ENCODE measurements at regions not wholly inside any gene's neighbourhood (a gene's known extent, or its start where the extent isn't known, plus 50 kb on each side); places are given as distances from the start of the nearest gene placed in this dataset.

GRCh38 chr4:14059006-14059405, 431.5 kb upstream of the BOD1L1 start:
- Histone ChIP-seq H3K18ac (ENCODE audit: low read length) (no peak overlapping the region), H2BK12ac (ENCODE audit: low read length) (no peak overlapping the region), H3K4me1 (ENCODE audit: control insufficient read depth in 1 of 2, insufficient read depth in 2 of 2, low read length in 2 of 2) (no peaks in the 10 kb centered on the region), H4K12ac (ENCODE audit: low read depth, low read length) (no peak overlapping the region), H3K4me3 (ENCODE audit: low read depth, low read length) (no peak overlapping the region), H3K27ac (ENCODE audit: low read depth, low read length) (no peak overlapping the region), H2AK5ac (ENCODE audit: low read length) (no peak overlapping the region), H3K23ac (ENCODE audit: low read length) (no peak overlapping the region), H2BK120ac (ENCODE audit: insufficient read depth, low read length, poor library complexity) (no peak overlapping the region), H3K14ac (ENCODE audit: low read length) (no peak overlapping the region), H3K4ac (ENCODE audit: low read depth, low read length) (no peak overlapping the region), H2BK5ac (ENCODE audit: low read depth, low read length, poor library complexity) (no peak overlapping the region), H4K91ac (ENCODE audit: low read depth, low read length) (no peak overlapping the region), H3K79me1 (ENCODE audit: low read length) (no peaks in the 10 kb centered on the region), H3K9me3 (ENCODE audit: insufficient read depth, low read depth, low read length) (no peaks in the 10 kb centered on the region), H3K4me2 (ENCODE audit: low read length) (no peak overlapping the region), H3K79me2 (ENCODE audit: control insufficient read depth, insufficient read depth, low read length, poor library complexity) (no peaks in the 10 kb centered on the region), H3K9ac (ENCODE audit: low read length) (no peak overlapping the region), H3K36me3 (ENCODE audit: control insufficient read depth in 1 of 2, insufficient read depth in 2 of 2, low read length in 2 of 2) (no peaks in the 10 kb centered on the region), H4K8ac (ENCODE audit: low read depth, low read length) (no peak overlapping the region), H2AFZ (ENCODE audit: insufficient read depth, low read length, poor library complexity) (no peak overlapping the region), H3K27me3 (ENCODE audit: insufficient read depth, low read length) (no peaks in the 10 kb centered on the region)
- DNase-seq = no peak
- no CpG with 5 or more reads among the region's 4 CpGs for WGBS (ENCODE audit: extremely low coverage, insufficient coverage, insufficient read length)

- Histone ChIP-seq H3K9me3 (ENCODE audit: insufficient read depth, low read depth, low read length) (no peaks in the 10 kb centered on the region), H2AFZ (ENCODE audit: insufficient read depth, low read length, poor library complexity) (no peak overlapping the region), H3K14ac (ENCODE audit: low read length) (no peak overlapping the region), H3K79me1 (ENCODE audit: low read length) (no peaks in the 10 kb centered on the region), H4K8ac (ENCODE audit: low read depth, low read length) (no peak overlapping the region), H3K27me3 (ENCODE audit: insufficient read depth, low read length) (no peaks in the 10 kb centered on the region), H3K18ac (ENCODE audit: low read length) (no peak overlapping the region), H3K23ac (ENCODE audit: low read length) (no peak overlapping the region), H3K9ac (ENCODE audit: low read length) (no peak overlapping the region), H3K4me2 (ENCODE audit: low read length) (no peak overlapping the region), H4K91ac (ENCODE audit: low read depth, low read length) (no peak overlapping the region), H2BK12ac (ENCODE audit: low read length) (no peak overlapping the region), H3K4me1 (ENCODE audit: control insufficient read depth in 1 of 2, insufficient read depth in 2 of 2, low read length in 2 of 2) (no peaks in the 10 kb centered on the region), H3K4me3 (ENCODE audit: low read depth, low read length) (no peak overlapping the region), H2BK5ac (ENCODE audit: low read depth, low read length, poor library complexity) (no peak overlapping the region), H3K4ac (ENCODE audit: low read depth, low read length) (no peak overlapping the region), H2AK5ac (ENCODE audit: low read length) (no peak overlapping the region), H3K27ac (ENCODE audit: low read depth, low read length) (no peak overlapping the region), H2BK120ac (ENCODE audit: insufficient read depth, low read length, poor library complexity) (no peak overlapping the region), H4K12ac (ENCODE audit: low read depth, low read length) (no peak overlapping the region), H3K79me2 (ENCODE audit: control insufficient read depth, insufficient read depth, low read length, poor library complexity) (no peaks in the 10 kb centered on the region), H3K36me3 (ENCODE audit: control insufficient read depth in 1 of 2, insufficient read depth in 2 of 2, low read length in 2 of 2) (no peaks in the 10 kb centered on the region)
- DNase-seq = no peak
- WGBS (ENCODE audit: extremely low coverage, insufficient coverage, insufficient read length) = no CpG with 5 or more reads among the region's 2 CpGs
These were observed 437.5 kb upstream of the BOD1L1 start for GRCh38 chr4:14064984-14065383.

- Histone ChIP-seq H3K27me3 (ENCODE audit: insufficient read depth, low read length) (no peaks in the 10 kb centered on the region), H2BK5ac (ENCODE audit: low read depth, low read length, poor library complexity) (no peak overlapping the region), H3K14ac (ENCODE audit: low read length) (no peak overlapping the region), H3K9ac (ENCODE audit: low read length) (no peak overlapping the region), H3K4me2 (ENCODE audit: low read length) (no peak overlapping the region), H2AFZ (ENCODE audit: insufficient read depth, low read length, poor library complexity) (no peak overlapping the region), H3K36me3 (ENCODE audit: control insufficient read depth in 1 of 2, insufficient read depth in 2 of 2, low read length in 2 of 2) (no peaks in the 10 kb centered on the region), H3K9me3 (ENCODE audit: insufficient read depth, low read depth, low read length) (no peaks in the 10 kb centered on the region), H3K4me1 (ENCODE audit: control insufficient read depth in 1 of 2, insufficient read depth in 2 of 2, low read length in 2 of 2) (no peaks in the 10 kb centered on the region), H3K23ac (ENCODE audit: low read length) (no peak overlapping the region), H3K79me2 (ENCODE audit: control insufficient read depth, insufficient read depth, low read length, poor library complexity) (no peaks in the 10 kb centered on the region), H4K91ac (ENCODE audit: low read depth, low read length) (no peak overlapping the region), H2BK12ac (ENCODE audit: low read length) (no peak overlapping the region), H3K18ac (ENCODE audit: low read length) (no peak overlapping the region), H2AK5ac (ENCODE audit: low read length) (no peak overlapping the region), H3K4ac (ENCODE audit: low read depth, low read length) (no peak overlapping the region), H4K8ac (ENCODE audit: low read depth, low read length) (no peak overlapping the region), H3K79me1 (ENCODE audit: low read length) (no peaks in the 10 kb centered on the region), H3K27ac (ENCODE audit: low read depth, low read length) (no peak overlapping the region), H2BK120ac (ENCODE audit: insufficient read depth, low read length, poor library complexity) (no peak overlapping the region), H4K12ac (ENCODE audit: low read depth, low read length) (no peak overlapping the region), H3K4me3 (ENCODE audit: low read depth, low read length) (no peak overlapping the region)
- no CpG with 5 or more reads among the region's 5 CpGs for whole genome bisulfite sequencing (ENCODE audit: extremely low coverage, insufficient coverage, insufficient read length)
- DNase-seq = no peak
These were observed 437.9 kb upstream of the BOD1L1 start for GRCh38 chr4:14065406-14065805.

- no peak overlapping the region for H4K91ac ChIP-seq (ENCODE audit: low read depth, low read length)
- WGBS (ENCODE audit: extremely low coverage, insufficient coverage, insufficient read length) = no CpG with 5 or more reads among the region's 1 CpG
These were observed 439.5 kb upstream of the BOD1L1 start for GRCh38 chr4:14066979-14067378.

More at GRCh38 chr4:14066979-14067378, 439.5 kb upstream of the BOD1L1 start:
- DNase-seq = no peak
- Histone ChIP-seq H3K4me3 (ENCODE audit: low read depth, low read length) (no peak overlapping the region), H2BK12ac (ENCODE audit: low read length) (no peak overlapping the region), H3K4me2 (ENCODE audit: low read length) (no peak overlapping the region), H3K27me3 (ENCODE audit: insufficient read depth, low read length) (no peaks in the 10 kb centered on the region), H3K4ac (ENCODE audit: low read depth, low read length) (no peak overlapping the region), H3K14ac (ENCODE audit: low read length) (no peak overlapping the region), H3K27ac (ENCODE audit: low read depth, low read length) (no peak overlapping the region), H3K36me3 (ENCODE audit: control insufficient read depth in 1 of 2, insufficient read depth in 2 of 2, low read length in 2 of 2) (no peaks in the 10 kb centered on the region), H4K8ac (ENCODE audit: low read depth, low read length) (no peak overlapping the region), H2BK120ac (ENCODE audit: insufficient read depth, low read length, poor library complexity) (no peak overlapping the region), H3K23ac (ENCODE audit: low read length) (no peak overlapping the region), H3K79me2 (ENCODE audit: control insufficient read depth, insufficient read depth, low read length, poor library complexity) (no peaks in the 10 kb centered on the region), H2AK5ac (ENCODE audit: low read length) (no peak overlapping the region), H3K79me1 (ENCODE audit: low read length) (no peaks in the 10 kb centered on the region), H3K4me1 (ENCODE audit: control insufficient read depth in 1 of 2, insufficient read depth in 2 of 2, low read length in 2 of 2) (no peaks in the 10 kb centered on the region), H4K12ac (ENCODE audit: low read depth, low read length) (no peak overlapping the region), H3K18ac (ENCODE audit: low read length) (no peak overlapping the region), H3K9me3 (ENCODE audit: insufficient read depth, low read depth, low read length) (no peaks in the 10 kb centered on the region), H3K9ac (ENCODE audit: low read length) (no peak overlapping the region), H2AFZ (ENCODE audit: insufficient read depth, low read length, poor library complexity) (no peak overlapping the region), H2BK5ac (ENCODE audit: low read depth, low read length, poor library complexity) (no peak overlapping the region)

All from trophoblast cell (in vitro differentiated cells and primary cell).